Peyer's patch (tissue), 4 donors: ENCODE measurements at regions not wholly inside any gene's neighbourhood (a gene's known extent, or its start where the extent isn't known, plus 50 kb on each side); places are given as distances from the start of the nearest gene placed in this dataset.

Experiments
- POLR2A ChIP-seq, 2 donors: fragments of 450-650 bp; IDR thresholded peaks; one replicate each; pipeline ENCODE4 v1.5.1; 2017; ENCODE audit warnings: antibody characterized with exemption in 2 of 2, mild to moderate bottlenecking in 2 of 2, moderate library complexity in 2 of 2
- TF ChIP-seq, protein P1 (sequence below), 6 experiments: fragments of 450-650 bp in 4 of 6; fragments of 200-600 bp in 2 of 6; sonication (generic) in 1 of 6; IDR thresholded peaks; one replicate each; pipeline ENCODE4 v1.5.1; 2017 to 2019; ENCODE audit warnings: antibody characterized with exemption in 6 of 6, mild to moderate bottlenecking in 3 of 6, moderate library complexity in 1 of 6

DNA sequence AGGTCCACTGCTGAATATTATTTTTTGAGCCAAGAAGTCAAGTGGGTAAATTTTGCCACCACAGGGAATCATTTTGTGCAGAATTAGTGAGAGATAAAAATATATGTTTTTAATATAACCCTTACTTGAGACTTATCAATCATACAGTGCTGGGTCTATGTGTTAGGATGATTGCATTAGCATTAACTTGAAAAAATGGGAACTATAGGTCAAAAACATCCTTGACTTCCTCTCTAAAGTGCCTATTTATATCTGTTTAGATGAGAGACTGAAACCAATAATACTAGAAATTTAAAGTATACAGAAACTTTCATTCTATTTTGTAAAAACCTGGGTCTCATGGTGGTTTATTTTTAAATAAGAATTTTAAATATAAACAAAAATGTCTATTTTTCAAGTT is 65.1 kb upstream of the CARD18 start:
- TF ChIP-seq, protein P1, sequence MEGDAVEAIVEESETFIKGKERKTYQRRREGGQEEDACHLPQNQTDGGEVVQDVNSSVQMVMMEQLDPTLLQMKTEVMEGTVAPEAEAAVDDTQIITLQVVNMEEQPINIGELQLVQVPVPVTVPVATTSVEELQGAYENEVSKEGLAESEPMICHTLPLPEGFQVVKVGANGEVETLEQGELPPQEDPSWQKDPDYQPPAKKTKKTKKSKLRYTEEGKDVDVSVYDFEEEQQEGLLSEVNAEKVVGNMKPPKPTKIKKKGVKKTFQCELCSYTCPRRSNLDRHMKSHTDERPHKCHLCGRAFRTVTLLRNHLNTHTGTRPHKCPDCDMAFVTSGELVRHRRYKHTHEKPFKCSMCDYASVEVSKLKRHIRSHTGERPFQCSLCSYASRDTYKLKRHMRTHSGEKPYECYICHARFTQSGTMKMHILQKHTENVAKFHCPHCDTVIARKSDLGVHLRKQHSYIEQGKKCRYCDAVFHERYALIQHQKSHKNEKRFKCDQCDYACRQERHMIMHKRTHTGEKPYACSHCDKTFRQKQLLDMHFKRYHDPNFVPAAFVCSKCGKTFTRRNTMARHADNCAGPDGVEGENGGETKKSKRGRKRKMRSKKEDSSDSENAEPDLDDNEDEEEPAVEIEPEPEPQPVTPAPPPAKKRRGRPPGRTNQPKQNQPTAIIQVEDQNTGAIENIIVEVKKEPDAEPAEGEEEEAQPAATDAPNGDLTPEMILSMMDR (IDR thresholded peaks at IDR 0.05): no peak
- no peak for TF ChIP-seq POLR2A (IDR thresholded peaks at IDR 0.05)
